GM21381 (cell line): ENCODE measurements at regions not wholly inside any gene's neighbourhood (a gene's known extent, or its start where the extent isn't known, plus 50 kb on each side); places are given as distances from the start of the nearest gene placed in this dataset.
"Not testable (repeated sequence)": the region's sequence is repeated elsewhere in the genome, so short reads cannot be mapped to it uniquely, and the experiment has no call there.

ENCODE experiments used
- ATAC-seq: cut with Tn5 transposase; IDR thresholded peaks from one replicate; pipeline ENCODE4 v1.9.1; 2021; ENCODE audit warnings: mild to moderate bottlenecking, moderate library complexity; ENCODE audit not compliant: unreplicated experiment

GRCh38 chr5:135102716-135103574, 68.9 kb upstream of the PITX1 start:
- no peak for ATAC-seq

- no peak for ATAC-seq
Observed at GRCh38 chr5:135100431-135100830, 66.4 kb upstream of the PITX1 start.

DNA sequence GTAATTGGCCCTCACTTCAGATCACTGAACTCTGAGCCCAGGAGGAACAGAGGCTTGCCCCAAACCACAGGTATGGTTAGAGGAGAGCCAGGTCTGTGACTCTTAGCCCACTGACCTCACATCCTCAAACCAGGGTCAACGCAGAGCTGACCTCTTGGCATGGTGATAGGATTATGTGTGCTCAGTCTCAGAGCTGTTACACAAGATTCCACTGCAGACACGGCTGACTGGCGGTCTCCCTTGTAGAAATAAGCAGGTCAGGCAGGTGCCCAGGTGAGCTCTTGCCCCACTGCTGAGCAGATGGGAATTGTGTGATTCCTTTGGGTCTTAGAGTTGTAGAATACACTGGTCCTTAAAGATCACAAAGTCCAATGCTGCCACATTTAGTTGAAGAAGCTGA, 66.0 kb upstream of the PITX1 start:
- ATAC-seq, result no peak

DNA sequence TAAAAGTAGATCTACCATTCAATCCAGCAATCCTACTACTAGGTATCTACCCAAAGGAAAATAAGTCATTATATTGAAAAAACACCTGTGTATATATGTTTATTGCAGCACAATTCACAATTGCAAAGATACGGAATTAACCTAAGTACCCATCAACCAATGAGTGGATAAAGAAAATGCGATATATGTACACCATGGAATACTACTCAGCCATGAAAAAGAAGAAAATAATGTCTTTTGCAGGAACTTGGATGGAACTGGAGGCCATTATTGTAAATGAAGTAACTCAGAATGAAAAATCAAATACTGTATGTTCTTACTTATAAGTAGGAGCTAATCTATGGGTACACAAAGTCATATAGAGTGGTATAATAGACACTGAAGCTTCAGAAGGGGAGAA, 63.4 kb upstream of the PITX1 start:
- no peak for ATAC-seq

GRCh38 chr5:135095871-135096270, 61.8 kb upstream of the PITX1 start:
- ATAC-seq, result no peak

DNA sequence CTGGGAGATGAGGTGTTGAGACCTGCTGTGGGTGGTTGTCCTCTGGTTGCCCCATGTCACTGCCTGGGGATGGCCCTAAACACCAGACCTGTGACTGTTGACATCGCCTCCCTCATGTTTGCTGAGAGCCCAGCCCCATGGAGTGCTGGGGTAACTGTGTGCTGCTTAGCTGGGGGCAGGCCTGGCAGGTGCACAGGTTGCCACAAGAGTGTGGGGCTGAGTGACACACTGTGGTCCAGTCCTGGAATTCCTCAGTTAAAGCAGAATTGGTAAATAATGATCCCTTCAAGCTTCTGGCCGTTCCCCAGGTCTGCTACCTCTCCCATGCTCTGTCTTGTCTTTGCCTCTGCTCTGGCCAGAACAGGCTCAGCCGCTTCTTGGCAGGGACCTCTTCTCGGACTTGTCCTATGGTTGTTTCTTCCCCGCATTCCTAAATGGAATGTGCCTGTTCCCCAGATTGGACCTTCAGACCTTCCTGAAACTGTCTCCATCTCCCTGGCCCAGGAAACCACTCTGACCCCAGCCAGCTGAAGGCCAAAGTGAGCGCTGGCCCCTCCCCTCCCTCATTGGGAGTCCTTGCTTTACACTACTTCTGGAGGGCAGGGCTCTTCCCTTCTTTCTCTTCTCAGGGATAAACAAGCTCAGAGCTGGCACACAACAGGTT, 61.2 kb upstream of the PITX1 start:
- no peak for ATAC-seq

- no peak for ATAC-seq
Observed at GRCh38 chr5:135094339-135095051, 60.5 kb upstream of the PITX1 start.

- ATAC-seq, result not testable (repeated sequence)
Observed at GRCh38 chr5:135093483-135093882, 59.5 kb upstream of the PITX1 start.

DNA sequence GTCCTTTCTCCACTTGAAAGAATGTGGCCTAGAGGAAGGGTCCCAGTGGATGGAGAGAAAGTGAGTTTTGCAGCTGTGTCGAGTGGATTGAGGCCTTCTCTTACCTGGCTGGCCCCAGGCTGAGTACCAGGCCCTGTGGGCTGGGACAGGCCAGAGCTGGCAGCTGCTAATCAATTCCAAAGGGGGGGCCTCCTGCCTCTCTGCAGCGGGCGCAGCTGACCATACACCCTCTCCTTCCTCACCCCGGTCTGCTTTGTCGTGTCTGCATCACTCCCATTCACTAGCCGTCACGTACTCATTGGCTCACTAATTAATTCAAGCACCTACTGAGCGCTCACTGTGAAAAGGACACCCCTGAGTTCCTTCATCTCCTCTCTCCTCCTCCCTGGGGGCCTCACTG, 58.4 kb upstream of the PITX1 start:
- no peak for ATAC-seq

- no peak for ATAC-seq
Observed at GRCh38 chr5:135091286-135091685, 57.3 kb upstream of the PITX1 start.

DNA sequence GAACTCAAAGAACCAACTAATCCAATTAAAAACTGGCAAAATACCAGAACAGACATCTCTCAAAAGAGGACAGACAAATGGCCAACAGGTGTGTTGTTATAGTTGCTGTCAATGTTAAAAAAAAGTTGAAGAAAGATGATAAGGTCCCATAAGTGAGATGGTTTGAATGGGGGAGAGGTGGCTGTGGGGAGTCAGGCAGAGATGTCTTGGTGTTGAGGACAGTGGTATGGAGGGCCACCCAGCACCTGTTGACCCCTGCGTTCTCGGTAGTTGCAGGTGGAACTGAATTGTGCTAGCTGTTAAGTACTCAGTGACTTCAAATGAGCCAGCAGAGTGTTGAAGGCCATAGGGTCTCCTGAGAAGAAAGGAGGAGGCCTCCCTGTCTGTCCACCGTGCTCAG, 55.9 kb upstream of the PITX1 start:
- no peak for ATAC-seq

DNA sequence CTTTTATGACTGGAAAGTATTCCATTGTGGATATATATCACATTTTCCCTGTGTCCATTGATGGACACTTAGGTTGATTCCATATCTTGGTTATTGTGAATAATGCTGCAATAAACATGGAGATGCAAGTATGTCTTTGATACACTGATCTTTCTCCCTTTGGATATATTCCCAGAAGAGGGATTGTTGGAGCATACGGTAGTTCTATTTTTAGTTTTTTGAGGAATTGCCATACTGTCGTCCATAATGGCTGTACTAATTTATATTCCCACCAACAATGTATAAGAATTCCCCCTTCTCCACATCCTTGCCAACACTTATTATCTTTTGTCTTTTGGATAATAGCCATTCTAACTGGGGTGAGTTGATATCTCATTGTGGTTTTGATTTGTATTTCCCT, 54.9 kb upstream of the PITX1 start:
- no peak for ATAC-seq

GRCh38 chr5:135087950-135088349, 53.9 kb upstream of the PITX1 start:
- ATAC-seq, result no peak

DNA sequence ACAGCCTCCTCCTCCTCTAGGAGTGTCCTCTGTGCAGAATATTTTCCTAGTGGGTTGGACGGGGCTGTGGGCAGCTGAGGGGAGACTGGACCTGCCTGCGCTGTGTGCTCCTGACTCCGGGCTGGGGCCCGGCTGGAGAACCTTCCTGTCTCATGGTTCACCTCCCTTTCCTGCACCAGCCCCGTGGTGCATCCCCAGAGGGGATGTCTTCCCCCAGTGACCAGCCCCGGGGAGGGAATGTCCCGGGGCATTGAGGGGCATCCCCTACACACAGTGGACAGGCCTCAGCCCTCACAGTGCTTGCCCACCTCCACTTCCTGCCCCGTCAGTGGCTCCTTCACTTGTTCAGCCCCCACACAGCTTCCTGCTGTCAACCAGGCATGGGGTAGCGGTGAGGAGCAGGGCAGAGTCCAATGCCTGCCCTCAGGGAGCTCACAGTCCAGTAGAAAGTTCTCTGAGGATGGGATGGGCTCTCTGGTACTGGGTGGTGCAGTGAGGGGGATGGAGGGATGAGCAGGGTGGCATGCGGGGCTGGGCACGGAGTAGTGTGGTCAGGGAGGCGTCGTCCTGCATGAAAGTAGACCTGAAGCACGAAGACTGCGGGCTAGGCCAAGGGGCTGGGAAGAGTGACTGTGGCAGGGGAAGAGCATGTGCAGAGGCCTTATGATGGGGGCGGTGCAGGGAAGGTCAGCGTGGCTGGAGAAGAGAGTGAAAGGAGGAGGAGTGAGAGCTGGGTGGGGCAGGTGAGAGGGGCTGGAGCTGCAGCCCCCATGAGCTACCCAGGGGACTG, 52.1 kb upstream of the PITX1 start:
- ATAC-seq, result no peak

- ATAC-seq, result no peak
Observed at GRCh38 chr5:135085133-135085935, 51.3 kb upstream of the PITX1 start.
